HG03097 (cell line): ENCODE measurements at regions not wholly inside any gene's neighbourhood (a gene's known extent, or its start where the extent isn't known, plus 50 kb on each side); places are given as distances from the start of the nearest gene placed in this dataset.

Experiments used
- ATAC-seq: cut with Tn5 transposase; IDR thresholded peaks from one replicate; pipeline ENCODE4 v1.9.1; 2021; ENCODE audit not compliant: unreplicated experiment, low FRiP score

- ATAC-seq = no peak
Measured at GRCh38 chr15:95857124-95857757, 473.3 kb upstream of the NR2F2 start.

GRCh38 chr15:95857758-95858157, 472.7 kb upstream of the NR2F2 start:
- no peak for ATAC-seq

GRCh38 chr15:95860406-95860805, 470.1 kb upstream of the NR2F2 start:
- no peak for ATAC-seq

GRCh38 chr15:95864467-95864886, 466.0 kb upstream of the NR2F2 start:
- no peak for ATAC-seq

- no peak for ATAC-seq
Measured at GRCh38 chr15:95865330-95865739, 465.2 kb upstream of the NR2F2 start.

DNA sequence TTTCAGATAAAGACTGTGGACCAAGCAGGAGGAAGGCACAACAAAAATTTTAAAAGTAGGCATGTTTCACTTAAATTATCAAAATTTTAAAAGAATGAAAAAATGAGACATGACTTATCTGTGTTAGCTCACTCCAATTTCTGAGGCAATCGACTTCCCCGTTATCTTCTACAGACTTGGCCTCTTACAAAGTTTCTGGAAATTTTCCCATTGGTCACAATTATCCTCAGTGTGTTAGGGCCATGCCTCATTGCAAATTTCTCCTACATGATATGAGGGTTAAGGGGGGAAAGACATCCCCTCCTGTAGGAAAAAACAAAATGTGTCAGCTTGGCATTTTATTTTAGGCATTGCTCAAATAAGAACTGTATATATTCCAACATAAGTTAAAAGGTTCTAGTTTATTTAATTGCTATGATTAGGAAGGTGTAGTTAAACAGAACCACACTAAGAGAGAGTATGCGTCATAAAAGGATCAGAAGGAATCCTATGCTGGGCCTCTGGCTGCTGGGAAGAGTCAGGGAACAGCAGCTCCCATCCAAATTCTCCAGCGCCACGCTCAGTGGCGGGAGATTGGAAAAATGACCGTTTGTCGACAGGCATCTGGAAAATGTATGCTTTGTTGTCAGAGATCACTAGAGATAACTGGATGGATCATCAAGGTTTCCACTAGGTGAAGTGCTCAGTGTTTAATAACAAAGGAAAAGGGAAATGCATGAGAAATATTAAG, 463.6 kb upstream of the NR2F2 start:
- no peak for ATAC-seq

DNA sequence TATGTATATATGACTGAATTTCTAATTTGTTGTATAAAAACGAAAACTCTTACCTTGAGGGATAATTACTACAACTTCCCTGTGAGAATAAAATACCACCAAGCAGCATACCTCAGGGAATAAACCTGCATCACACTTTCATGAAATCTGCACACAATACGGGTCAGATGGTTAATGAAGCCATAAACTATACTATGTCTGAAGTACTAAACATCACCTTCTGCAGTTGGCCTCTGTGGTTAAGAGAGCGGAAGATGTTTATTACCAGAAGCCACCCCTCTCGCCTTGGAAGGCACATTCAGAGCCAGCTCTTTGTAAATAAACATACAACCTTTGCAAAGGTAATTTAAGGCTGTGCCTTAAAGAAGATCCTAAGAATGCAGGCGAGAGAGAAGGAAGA, 462.1 kb upstream of the NR2F2 start:
- no peak for ATAC-seq

DNA sequence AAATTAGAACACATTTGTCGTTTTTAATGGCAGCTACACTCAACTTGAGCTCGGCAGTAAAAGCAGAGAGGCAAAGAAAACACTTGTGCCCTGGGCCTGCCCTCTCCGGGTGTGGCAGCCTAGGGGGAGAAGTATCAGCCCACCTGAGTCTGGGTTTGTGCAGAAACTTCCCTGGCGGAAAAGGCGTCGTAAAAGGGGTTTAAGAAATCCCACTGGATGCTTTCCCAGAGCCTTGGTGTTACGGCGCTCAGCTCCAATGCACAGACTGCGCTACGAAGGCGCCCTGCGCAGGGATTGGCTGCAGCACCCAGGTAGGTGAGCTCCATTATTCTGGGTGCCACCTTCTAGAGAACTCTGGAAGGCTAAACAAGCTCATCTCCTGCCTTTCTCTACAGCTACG, 461.5 kb upstream of the NR2F2 start:
- no peak for ATAC-seq

GRCh38 chr15:95869920-95870319, 460.6 kb upstream of the NR2F2 start:
- ATAC-seq = no peak

DNA sequence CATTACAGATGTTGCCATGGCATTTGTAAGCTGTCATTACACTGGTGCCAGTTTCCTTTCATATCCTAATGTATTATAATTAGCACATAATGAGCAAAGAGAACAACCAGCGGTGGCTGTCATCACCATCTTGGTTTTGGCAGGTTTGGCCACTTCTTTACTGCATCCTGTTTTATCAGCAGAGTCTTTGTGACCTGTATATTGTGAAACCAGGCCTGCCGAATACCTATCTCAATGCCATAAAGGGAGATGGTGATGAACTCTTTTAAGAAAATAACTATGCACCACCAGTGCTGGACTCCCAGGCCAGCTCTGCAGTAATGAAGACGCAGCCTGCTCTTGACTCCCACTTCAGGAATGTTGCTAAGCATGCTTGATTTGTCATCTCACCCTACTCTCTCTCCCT, 458.1 kb upstream of the NR2F2 start:
- ATAC-seq = no peak

GRCh38 chr15:95874637-95875036, 455.9 kb upstream of the NR2F2 start:
- no peak for ATAC-seq

DNA sequence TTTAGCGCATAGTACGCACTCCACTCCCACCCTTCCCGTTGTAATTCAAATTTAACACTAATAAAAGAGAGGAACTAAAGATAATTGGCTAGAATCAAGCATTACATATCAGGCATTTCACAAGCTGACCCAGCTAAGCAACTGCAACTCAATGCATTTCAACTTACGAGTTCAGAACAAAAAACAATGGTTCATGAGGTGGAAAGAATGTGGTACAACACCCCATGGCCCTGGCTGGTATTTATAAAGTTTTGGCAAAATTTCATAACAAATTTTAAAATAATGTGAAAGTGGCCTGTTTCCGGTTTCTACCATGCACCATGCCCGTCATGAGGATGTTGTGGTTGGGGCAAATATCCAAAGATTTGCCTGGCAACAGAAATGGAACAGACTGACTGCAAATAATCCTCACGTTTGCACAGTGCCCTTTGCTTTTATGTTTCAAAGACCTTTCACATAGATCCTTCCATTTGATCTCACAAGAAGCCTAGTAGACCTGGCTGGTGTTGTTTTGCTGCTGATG, 455.3 kb upstream of the NR2F2 start:
- ATAC-seq = no peak

- no peak for ATAC-seq
Measured at GRCh38 chr15:95880031-95880570, 450.4 kb upstream of the NR2F2 start.

GRCh38 chr15:95880630-95881029, 449.9 kb upstream of the NR2F2 start:
- ATAC-seq = no peak

DNA sequence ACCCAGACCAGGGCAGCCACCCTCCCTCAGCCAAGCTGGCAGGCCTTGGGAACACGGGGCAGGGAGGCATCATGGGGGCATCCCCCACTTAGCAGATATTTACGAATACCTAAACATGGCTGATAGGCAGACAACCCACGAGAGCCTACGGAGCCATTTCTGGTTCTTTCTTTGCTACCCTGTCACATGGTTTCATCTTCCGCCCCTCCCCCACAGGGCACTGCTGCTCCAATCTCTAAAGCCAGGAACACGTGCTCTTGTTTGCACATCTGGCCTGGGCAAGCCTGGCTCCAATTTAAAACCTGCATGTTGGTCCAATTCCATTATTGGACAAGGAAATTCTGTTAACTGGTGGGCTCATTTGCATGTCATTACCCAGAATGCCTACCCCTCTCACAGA, 447.4 kb upstream of the NR2F2 start:
- ATAC-seq = no peak

DNA sequence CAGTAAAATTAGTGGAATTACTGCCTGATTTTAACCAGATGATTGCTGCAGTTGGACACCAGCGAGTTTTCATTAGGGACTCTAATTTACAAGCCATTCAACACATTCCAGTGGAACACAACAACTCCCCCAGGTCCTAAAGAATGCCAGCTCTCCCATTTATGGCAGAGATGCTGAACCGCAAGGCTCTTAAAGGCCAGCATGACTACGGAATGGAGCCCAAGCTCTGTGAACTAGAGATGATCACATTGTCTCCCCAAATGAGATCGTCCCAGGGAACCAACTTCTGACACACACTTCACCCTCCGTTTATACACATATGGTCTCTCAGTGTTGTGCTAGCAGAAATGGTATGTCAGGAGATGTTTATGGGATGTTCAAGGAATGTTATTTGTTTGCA, 446.2 kb upstream of the NR2F2 start:
- ATAC-seq = no peak

DNA sequence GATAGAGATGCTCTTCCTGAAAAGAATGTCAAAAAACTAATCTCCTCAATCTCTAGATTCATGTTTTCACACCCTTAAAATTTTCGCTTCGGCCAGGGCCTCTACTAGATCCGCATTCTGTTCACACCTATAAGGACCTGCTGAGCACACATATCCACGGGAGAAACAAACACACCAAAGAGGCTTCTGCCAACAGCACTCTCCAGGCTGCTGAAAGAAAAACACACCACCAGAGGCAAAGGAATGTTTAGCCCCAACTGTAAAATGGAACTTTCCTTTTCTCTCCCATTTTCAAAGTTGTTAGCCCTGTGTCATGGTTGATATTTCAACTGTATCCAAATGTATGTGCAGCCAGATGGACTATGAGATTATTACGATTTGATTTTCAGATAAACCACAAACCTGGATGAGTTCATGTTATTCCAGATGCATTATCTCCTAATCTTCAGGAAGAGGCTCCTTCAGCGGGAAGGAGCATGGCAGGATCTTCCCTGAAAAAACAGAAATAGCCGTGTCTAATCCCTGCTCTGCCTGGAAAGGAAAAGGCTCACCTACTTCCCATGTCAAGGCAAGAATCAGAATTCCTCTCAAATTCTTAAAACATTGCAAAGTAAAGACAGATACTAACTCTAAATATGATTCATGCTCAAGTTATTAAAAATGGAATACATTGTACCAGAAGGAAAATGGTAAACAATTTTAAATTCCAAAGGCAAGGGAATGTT, 442.7 kb upstream of the NR2F2 start:
- no peak for ATAC-seq

GRCh38 chr15:95888762-95889161, 441.7 kb upstream of the NR2F2 start:
- no peak for ATAC-seq

DNA sequence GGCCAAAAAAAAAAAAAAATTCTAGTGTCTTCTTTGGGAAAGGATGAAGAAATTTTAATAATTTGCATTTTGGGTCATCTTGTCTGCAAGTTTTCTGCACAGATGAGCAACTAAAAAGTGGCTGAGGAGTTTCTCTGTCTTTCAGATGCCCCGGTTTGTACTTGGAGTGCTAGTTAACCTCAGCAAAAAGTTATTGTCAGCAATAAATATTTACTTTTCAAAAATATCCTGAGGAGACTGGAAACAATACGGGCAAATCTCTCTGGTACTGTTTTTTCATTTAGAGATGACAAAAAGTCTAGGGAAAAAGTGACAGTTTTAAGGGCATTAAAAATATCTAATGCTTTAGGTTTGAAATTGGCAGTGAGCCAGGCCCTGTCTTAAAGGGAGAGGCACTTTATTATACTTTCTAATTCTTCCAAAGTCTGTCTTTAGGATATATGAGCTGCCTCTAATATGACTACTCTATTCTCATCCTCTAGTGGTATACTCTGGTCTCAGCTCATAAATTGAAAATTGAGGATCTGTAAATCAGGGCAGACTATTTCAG, 436.0 kb upstream of the NR2F2 start:
- no peak for ATAC-seq

- ATAC-seq = no peak
Measured at GRCh38 chr15:95895508-95895907, 435.0 kb upstream of the NR2F2 start.

- no peak for ATAC-seq
Measured at GRCh38 chr15:95897651-95898050, 432.8 kb upstream of the NR2F2 start.
